Stimulated activated CD8-positive, alpha-beta memory T cell treated with anti-CD3 and anti-CD28 coated beads, Interleukin-7, amount 100 ng/mL, for 1 hour (primary cell): ENCODE measurements at regions not wholly inside any gene's neighbourhood (a gene's known extent, or its start where the extent isn't known, plus 50 kb on each side); places are given as distances from the start of the nearest gene placed in this dataset.
"Not testable (repeated sequence)": the region's sequence is repeated elsewhere in the genome, so short reads cannot be mapped to it uniquely, and the experiment has no call there.

ENCODE experiments used
- DNase-seq, 2 donors: peaks; one replicate each; pipeline ENCODE4 v3.0.0-alpha.2; 2020; ENCODE audit warnings: low read depth in 2 of 2

DNA sequence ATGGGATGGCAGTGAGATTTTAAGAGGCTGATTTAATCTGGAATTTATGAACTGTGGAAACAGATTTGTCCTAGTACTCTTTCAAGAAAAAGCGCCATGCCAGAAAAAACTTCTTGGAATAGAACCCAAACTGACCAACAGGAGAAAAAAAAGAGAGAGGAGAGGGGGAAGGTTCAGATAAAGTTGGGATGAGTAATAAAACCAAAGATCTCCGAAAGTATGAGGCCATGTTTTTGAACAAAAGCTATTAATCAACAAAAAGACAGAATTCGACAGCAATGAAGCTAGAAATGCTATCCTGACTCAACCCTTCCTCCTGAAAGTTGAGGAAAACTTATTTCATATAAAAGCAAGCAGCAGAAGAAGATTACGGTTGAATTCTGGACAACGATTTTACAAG lies 135.5 kb downstream of the CEMIP2 start:
- no peak for DNase-seq

GRCh38 chr9:71630377-71630995 lies 137.8 kb downstream of the CEMIP2 start:
- no peak for DNase-seq

DNA sequence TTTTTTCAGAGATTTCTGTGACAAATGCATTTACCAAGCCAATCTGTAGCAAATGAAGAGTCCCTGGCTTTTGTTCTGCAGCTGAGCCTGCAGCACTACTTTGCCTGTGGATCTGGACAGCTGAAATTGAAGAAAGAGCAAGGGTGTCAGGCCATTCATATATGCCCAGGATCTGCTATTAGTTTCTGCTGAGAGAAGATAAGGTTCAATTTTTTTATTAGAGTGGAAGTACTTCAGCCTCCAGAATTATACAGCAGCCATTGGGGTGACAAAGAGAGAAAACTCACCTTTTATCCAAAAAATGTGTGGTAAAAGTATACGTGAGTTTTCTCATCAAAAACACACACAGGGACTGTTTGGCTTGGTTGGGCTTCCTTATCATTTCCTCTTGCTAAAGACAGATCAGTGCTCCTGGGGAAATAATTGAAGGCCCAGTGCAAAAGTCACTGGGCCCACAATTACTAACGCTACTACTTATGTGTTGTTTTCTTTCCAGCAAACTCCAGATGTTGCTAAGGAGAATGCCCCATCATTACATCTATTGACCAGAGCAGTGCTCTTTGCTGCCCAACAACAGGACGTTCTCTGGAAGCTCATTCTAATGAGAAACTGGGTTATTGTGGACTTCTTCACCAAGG lies 138.6 kb downstream of the CEMIP2 start:
- DNase-seq = no peak

- no peak for DNase-seq
Measured at GRCh38 chr9:71628247-71628646, 140.1 kb downstream of the CEMIP2 start.

DNA sequence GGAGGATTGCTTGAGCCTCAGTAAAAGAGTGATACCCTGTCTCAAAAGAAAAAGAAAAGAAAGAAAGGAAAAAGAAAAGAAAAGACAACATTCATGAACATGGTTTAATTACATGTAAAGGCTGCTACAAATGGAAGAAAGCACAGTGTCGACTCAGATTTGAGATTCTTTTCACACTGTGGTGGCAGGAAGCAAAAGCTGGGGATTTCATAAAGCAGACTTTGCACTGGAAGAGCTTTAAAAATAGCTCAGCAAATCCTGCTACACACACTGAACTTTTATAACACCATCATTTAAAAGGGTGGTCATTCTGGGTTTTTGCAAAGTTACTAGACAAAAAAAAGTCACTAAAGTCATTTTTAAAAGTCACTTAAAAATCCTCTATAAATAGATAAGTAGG lies 140.8 kb downstream of the CEMIP2 start:
- DNase-seq = no peak

DNA sequence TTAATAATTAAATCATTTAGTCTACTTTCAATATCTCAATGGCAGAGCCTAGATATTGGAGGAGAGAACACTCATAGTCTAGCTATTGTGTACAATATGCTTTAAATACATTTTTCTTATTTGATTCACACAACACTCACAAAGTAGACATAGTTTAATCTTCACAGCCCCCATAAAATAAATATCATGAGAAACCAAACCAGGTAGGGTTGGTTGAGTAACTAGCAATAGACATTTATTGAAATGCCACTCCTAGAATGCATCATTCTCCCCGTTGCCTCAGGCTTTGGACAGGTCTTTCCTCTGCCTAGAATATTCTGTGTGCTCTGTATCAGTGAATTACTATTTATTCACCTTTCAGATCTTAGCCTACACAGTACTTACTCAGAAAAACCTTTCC lies 141.9 kb downstream of the CEMIP2 start:
- no peak for DNase-seq

DNA sequence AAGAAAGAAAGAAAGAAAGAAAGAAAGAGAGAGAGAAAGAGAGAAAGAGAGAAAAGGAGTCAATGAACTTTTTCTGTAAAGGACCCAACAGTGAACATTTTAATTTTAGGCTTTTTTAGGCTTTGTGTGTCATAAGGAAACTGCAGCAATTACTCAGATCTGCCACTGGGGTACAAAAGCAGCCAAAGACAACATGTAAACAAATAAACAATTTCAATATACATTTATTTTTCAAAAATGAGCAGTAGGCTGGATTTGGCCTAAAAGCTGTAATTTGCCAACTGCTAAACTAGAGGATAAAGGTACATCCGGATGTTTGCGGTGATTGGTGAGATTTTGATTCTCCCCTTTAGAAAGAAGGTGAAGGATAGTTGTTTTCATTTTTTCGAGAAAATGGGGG lies 143.6 kb downstream of the CEMIP2 start:
- DNase-seq = no peak

DNA sequence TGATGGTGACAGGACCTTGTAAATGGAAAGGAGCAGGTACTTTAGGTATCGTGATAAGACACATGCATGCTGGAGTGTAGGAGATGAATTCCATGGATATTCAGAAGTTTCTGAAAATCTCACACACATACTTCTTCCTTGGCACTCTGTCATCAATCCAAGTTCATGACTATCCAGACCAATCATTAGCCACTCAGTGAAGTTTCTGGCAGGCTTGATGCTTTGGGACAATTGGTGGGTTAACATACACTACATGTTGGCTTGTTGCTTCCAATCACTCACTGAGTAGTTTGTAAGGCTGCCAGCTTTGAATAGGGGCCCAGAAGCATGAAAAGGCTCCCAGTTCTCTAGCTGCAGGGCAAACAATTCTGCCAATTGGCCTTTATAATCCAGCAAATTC lies 147.6 kb downstream of the CEMIP2 start:
- no peak for DNase-seq

- no peak for DNase-seq
Measured at GRCh38 chr9:71620331-71620730, 148.0 kb downstream of the CEMIP2 start.

DNA sequence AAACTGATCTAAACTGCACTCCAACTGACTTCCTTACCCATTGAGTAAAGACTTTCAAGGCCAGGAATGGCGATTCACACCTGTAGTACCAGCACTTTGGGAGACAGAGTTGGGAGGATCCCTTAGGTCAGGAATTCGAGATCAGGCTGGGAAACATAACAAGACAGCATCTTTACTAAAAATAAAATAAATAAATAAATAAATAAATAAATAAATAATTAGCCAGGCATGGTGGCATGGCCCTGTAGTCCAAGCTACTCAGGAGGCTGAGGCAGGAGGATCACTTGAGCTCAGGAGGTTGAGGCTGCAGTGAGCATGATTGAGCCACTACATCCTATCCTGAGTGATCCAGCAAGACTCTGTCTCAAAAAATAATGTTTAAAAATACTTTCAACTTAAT lies 148.4 kb downstream of the CEMIP2 start:
- no peak for DNase-seq

DNA sequence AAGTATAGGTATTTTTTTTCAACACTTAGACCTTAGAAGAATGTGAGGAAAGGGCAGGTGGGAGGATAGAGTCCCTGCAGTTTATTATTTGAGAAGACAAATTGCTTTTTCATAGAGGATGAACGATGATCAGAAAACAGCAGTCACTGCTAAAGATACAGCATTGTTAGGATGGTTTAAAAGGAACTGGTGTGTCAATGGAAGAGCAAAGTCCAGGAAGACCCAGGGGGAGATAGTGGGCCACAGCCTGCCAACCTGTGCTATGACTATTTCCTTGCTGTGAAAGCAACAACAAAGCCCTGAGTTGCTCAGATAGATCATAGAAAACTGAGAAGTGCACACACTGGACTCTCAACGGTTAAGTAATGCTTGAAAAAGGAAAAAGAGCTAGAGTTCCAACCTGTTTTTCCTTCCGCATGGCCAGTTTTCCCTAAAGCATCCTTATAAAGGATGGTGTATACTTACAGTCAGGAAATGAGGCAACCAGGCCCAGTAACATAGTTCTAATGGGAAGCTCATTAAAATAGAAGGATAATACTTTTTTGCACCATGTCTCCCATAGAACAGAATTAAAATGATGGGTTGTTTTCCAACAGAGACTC lies 153.8 kb downstream of the CEMIP2 start:
- no peak for DNase-seq

GRCh38 chr9:71612889-71613288 lies 155.4 kb downstream of the CEMIP2 start:
- no peak for DNase-seq

DNA sequence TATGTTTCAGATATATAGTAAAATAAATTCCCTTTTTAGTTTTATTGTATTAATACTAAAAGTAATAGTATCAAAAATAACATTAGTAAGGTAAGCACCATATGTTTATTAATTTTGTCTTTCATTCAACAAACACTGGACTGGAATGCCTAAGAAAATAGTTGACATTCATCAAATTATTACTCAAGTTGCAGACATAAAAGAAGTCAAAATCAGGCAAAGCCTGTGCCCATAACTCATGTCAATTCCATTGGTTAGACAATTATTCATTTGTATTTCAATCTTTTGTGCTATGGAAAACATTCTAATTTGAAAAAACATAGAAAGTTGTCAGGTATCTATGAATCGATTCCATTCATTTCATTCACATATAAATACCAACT lies 158.9 kb downstream of the CEMIP2 start:
- DNase-seq = no peak

- no peak for DNase-seq
Measured at GRCh38 chr9:71608825-71609447, 159.4 kb downstream of the CEMIP2 start.

- no peak for DNase-seq
Measured at GRCh38 chr9:71608021-71608420, 160.3 kb downstream of the CEMIP2 start.

GRCh38 chr9:71607461-71607881 lies 160.8 kb downstream of the CEMIP2 start:
- DNase-seq = no peak

DNA sequence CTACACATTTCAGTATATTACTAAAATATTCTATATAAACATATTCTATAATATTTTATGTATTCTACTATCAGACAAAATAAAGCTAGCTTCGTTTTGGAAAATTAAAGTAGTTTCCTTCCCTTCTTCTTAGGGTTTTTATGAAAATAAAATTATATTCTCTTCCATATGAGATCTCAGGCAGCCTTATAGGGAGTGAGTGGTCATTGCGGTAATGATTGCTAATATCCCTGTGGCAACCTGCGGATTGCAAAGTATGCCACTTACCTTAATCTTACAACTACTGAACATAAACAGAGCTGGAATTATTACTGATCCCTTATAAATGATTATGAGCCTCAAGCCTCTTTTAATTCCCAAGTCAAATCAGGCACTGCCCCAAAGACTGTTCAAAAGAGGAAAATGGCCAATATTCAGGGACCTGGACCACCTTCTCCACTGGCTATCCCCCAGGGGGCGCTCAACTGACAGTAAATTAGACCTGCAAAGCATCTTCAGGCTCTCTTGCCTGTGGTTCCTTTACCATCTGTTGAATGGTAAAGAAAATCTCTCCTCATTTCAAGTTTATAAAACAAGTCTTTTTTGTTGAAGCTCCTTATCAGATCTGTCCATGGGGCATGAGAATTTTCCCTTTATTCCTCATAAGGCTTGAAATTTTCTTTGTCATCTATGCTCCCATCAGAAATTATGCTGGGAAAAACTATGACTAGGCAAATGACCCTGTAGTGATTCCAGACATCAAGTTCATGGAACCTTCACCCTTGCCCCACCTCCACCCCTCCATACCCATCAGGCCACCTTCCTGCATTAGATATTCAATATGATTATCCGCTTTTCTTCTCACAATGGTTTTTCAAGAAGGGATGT lies 163.9 kb downstream of the CEMIP2 start:
- DNase-seq = peak; percentile 56 to 70

DNA sequence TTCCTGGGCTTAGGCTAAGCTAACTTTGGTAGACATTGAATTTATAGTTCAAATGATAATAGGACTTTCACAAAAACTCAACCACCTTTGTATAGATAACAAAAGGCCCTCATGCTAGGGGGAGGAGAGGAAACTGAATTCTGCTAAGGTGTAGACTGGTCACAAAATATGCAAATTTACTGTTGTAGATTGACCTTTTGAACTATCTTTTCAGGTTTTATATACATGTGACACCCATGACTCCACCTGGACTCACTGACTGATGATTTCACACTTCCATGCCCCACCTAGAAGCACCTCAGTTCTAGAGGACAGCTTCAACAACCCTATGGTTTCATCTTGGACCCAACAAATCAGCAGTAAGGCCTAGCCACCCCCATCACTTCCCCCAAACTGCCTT lies 165.7 kb downstream of the CEMIP2 start:
- DNase-seq = no peak

DNA sequence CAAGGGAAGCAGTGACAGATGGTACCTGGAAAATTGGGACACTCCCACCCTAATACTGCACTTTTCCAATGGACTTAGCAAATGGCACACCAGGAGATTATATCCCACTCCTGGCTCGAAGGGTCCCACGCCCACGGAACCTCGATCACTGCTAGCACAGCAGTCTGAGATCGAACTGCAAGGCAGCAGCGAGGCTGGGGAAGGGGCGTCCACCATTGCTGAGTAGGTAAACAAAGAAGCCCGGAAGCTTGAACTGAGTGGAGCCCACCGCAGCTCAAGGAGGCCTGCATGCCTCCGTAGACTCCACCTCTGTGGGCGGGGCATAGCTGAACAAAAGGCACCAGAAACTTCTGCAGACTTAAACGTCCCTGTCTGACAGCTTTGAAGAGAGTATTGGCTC lies 172.6 kb downstream of the CEMIP2 start:
- DNase-seq = not testable (repeated sequence)

GRCh38 chr9:71594541-71594940 lies 173.8 kb downstream of the CEMIP2 start:
- DNase-seq = no peak

DNA sequence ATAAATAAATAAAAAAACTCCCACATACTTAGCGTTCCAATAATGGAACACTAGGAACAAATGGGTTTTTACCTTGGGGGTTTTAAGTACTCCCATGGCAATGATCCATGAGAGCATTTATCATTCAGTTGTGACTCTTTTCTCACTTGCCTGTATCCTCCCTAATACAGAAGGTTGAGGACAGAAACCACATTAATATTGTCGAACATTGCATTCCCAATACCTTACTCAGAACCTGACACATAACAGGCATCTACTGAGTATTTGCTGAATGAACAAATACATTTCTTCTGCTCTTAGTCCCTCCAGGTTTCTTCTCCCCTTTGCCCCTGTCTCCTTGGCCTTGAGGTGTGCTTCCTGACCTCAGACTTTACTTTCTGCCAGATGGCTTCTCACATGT lies 175.9 kb downstream of the CEMIP2 start:
- DNase-seq = no peak

DNA sequence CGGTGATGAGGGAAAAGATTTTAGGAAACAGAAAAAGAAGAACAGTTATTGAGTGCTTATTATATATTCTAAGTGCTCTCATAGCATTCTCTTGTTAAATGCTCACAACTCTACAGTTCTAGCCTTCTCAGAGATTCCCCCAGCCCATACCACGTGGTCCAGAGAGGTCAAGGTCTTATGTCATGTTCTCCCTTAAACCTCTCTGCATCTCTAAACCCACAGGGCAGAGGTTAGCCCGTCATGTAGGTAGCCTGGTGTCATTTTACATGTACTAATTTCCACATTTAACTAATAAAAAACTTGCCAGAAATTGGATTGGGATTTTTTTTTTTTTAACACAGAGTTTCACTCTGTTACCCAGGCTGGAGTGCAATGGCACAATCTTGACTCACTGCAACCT lies 178.0 kb downstream of the CEMIP2 start:
- no peak for DNase-seq
